Esophagus muscularis mucosa (tissue), 4 donors: ENCODE measurements at regions not wholly inside any gene's neighbourhood (a gene's known extent, or its start where the extent isn't known, plus 50 kb on each side); places are given as distances from the start of the nearest gene placed in this dataset.

Experiments used
- CTCF ChIP-seq, 3 experiments: fragments of 200-600 bp in 2 of 3; fragments of 450-650 bp in 1 of 3; sonication (generic) in 2 of 3; IDR thresholded peaks; one replicate each; pipeline ENCODE4 v1.5.1; 2017 to 2019; ENCODE audit warnings: antibody characterized with exemption in 3 of 3, mild to moderate bottlenecking in 2 of 3, moderate library complexity in 1 of 3
- EP300 ChIP-seq: sonication (generic); formaldehyde crosslinking; IDR thresholded peaks from one replicate; pipeline ENCODE4 v1.6.1; 2017; ENCODE audit warnings: antibody characterized with exemption
- POLR2A ChIP-seq: fragments of 450-650 bp; IDR thresholded peaks from one replicate; pipeline ENCODE4 v1.6.1; 2017; ENCODE audit warnings: antibody characterized with exemption, moderate library complexity, mild to moderate bottlenecking, low read depth
- POLR2AphosphoS5 ChIP-seq, 2 donors: sonication (generic); formaldehyde crosslinking; IDR thresholded peaks; one replicate each; pipeline ENCODE4 v1.6.1; 2017; ENCODE audit warnings: antibody characterized with exemption in 2 of 2

GRCh38 chr5:34564710-34565235 is 91.4 kb upstream of the RAI14 start:
- no peak for TF ChIP-seq CTCF (IDR thresholded peaks at IDR 0.05)
- peak; percentile 13 to 30 for TF ChIP-seq POLR2AphosphoS5 (IDR thresholded peaks at IDR 0.05)
- no peak for TF ChIP-seq POLR2A
- no peak for TF ChIP-seq EP300
